Vagina (tissue), 2 donors: ENCODE measurements at regions not wholly inside any gene's neighbourhood (a gene's known extent, or its start where the extent isn't known, plus 50 kb on each side); places are given as distances from the start of the nearest gene placed in this dataset.

ENCODE experiments used
- POLR2A ChIP-seq, 2 donors: fragments of 450-650 bp; IDR thresholded peaks; one replicate each; pipeline ENCODE4 v1.6.1; 2017; ENCODE audit warnings: antibody characterized with exemption in 2 of 2, mild to moderate bottlenecking in 2 of 2, moderate library complexity in 2 of 2
- TF ChIP-seq, protein P1 (sequence below), 3 experiments: fragments of 450-650 bp in 2 of 3; fragments of 200-600 bp in 1 of 3; sonication (generic) in 1 of 3; IDR thresholded peaks; one replicate each; pipeline ENCODE4 v1.5.1; 2017 to 2019; ENCODE audit warnings: antibody characterized with exemption in 3 of 3, mild to moderate bottlenecking in 2 of 3, moderate library complexity in 2 of 3

DNA sequence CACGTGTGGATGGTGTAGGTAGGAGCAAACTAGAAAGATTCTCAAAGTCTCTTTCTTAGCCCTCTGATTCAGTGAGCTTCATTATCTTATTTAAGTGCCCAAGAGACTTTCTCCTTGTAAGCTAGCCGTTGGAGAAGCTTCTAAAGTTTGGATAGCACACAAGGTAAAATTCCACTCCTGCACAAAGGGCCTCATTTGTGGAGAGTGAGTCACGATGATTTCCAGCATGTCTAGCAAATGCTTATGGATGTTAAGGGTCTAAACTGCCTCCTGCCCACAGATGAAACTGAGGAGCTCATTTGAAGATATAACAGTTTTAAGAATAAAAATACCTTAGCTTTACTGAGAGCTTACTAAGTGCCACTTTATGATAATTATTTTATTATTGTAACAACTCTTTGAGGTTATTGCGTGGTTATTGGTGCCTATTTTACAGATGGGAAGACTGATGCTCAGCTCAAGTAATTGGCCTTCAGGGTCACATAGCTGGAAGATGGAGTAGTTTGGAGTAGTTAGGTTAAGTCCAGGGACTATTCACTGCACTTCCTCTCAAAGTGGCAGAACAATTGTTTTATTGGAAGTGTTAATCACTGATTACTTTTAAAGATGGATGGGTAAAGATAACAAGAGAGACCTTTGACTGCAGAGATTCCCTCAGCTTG is 78.7 kb upstream of the HIF1A start:
- TF ChIP-seq, protein P1, sequence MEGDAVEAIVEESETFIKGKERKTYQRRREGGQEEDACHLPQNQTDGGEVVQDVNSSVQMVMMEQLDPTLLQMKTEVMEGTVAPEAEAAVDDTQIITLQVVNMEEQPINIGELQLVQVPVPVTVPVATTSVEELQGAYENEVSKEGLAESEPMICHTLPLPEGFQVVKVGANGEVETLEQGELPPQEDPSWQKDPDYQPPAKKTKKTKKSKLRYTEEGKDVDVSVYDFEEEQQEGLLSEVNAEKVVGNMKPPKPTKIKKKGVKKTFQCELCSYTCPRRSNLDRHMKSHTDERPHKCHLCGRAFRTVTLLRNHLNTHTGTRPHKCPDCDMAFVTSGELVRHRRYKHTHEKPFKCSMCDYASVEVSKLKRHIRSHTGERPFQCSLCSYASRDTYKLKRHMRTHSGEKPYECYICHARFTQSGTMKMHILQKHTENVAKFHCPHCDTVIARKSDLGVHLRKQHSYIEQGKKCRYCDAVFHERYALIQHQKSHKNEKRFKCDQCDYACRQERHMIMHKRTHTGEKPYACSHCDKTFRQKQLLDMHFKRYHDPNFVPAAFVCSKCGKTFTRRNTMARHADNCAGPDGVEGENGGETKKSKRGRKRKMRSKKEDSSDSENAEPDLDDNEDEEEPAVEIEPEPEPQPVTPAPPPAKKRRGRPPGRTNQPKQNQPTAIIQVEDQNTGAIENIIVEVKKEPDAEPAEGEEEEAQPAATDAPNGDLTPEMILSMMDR (IDR thresholded peaks at IDR 0.05), result no peak
- no peak for TF ChIP-seq POLR2A (IDR thresholded peaks at IDR 0.05)
